ENCODE measurements at regions not wholly inside any gene's neighbourhood (a gene's known extent, or its start where the extent isn't known, plus 50 kb on each side); places are given as distances from the start of the nearest gene placed in this dataset.

DNA sequence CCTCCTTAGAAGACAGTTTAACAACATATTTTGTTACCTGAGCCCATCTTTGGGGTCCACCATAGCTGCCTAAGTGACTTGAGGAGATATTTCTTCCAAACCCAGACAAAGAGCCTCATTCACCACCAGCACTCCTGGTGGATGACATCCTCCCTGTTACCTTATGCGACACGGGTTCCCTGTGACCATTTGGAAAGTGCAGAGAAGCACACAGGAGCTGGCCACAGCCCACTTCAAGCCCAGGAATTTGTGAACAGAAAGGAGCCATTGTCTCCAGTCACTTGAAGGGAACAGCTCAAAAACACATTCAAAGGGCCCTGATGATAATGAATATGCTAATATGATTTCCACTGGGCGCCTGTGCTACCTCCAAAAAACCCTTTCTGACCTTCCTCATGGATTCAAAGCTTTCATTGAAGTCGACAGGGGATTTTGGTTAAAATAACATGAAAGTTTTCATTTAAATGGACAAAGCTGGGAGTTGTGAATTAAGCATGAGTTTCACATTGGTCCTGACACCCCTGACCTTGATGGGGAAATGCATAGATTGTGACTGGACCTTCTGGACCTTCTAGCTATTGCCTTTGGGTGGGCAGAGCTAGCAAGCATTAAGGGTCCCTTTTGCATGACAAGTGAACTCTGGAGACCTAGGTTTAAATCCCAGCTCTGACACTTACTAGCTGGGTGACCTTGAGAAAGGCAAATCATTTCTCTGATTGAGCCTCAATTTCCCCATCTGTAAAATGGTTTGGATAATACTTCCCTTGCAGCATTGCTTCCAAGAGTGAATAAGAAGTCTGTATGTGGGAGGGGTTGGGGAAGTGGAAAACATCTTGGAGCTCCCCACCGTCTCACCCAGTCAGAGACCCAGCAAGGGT, 83.3 kb upstream of the SIRPA start (continued):
- TF ChIP-seq, protein P1, sequence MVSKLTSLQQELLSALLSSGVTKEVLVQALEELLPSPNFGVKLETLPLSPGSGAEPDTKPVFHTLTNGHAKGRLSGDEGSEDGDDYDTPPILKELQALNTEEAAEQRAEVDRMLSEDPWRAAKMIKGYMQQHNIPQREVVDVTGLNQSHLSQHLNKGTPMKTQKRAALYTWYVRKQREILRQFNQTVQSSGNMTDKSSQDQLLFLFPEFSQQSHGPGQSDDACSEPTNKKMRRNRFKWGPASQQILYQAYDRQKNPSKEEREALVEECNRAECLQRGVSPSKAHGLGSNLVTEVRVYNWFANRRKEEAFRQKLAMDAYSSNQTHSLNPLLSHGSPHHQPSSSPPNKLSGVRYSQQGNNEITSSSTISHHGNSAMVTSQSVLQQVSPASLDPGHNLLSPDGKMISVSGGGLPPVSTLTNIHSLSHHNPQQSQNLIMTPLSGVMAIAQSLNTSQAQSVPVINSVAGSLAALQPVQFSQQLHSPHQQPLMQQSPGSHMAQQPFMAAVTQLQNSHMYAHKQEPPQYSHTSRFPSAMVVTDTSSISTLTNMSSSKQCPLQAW (CRISPR knock-in tag; IDR thresholded peaks at IDR 0.05) = no peak
- TF ChIP-seq HHEX (CRISPR knock-in tag; IDR thresholded peaks at IDR 0.05) = no peak
- no peak for TF ChIP-seq ZSCAN29 (CRISPR knock-in tag; conservative IDR thresholded peaks at IDR 0.05)
- TF ChIP-seq, protein P2, sequence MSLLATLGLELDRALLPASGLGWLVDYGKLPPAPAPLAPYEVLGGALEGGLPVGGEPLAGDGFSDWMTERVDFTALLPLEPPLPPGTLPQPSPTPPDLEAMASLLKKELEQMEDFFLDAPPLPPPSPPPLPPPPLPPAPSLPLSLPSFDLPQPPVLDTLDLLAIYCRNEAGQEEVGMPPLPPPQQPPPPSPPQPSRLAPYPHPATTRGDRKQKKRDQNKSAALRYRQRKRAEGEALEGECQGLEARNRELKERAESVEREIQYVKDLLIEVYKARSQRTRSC (CRISPR knock-in tag; IDR thresholded peaks at IDR 0.05; ENCODE audit: low read depth) = no peak
- TF ChIP-seq, protein P3, sequence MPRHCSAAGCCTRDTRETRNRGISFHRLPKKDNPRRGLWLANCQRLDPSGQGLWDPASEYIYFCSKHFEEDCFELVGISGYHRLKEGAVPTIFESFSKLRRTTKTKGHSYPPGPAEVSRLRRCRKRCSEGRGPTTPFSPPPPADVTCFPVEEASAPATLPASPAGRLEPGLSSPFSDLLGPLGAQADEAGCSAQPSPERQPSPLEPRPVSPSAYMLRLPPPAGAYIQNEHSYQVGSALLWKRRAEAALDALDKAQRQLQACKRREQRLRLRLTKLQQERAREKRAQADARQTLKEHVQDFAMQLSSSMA (CRISPR knock-in tag; IDR thresholded peaks at IDR 0.05) = no peak
- TF ChIP-seq ZNF281 (CRISPR knock-in tag; IDR thresholded peaks at IDR 0.05; ENCODE audit: borderline replicate concordance) = peak; percentile 20; the same call in 1 of the 2 replicates
- TF ChIP-seq ZNF275 (CRISPR knock-in tag; IDR thresholded peaks at IDR 0.05; ENCODE audit: borderline replicate concordance) = no peak
- TF ChIP-seq RELA (CRISPR knock-in tag; IDR thresholded peaks at IDR 0.05) = no peak
- no peak for TF ChIP-seq HMG20A (CRISPR knock-in tag; IDR thresholded peaks at IDR 0.05; ENCODE audit: borderline replicate concordance)
- no peak for TF ChIP-seq STAG1 (CRISPR knock-in tag; IDR thresholded peaks at IDR 0.05)
- TF ChIP-seq SP140L (CRISPR knock-in tag; IDR thresholded peaks at IDR 0.05; ENCODE audit: borderline replicate concordance) = no peak
- no peak for TF ChIP-seq TOE1 (CRISPR knock-in tag; IDR thresholded peaks at IDR 0.05)
- TF ChIP-seq ZNF556 (CRISPR knock-in tag; IDR thresholded peaks at IDR 0.05; ENCODE audit: borderline replicate concordance) = no peak
- 0 out of 2 replicates have a peak, but pooled peaks have one; percentile 47 for TF ChIP-seq ZKSCAN8 (CRISPR knock-in tag; IDR thresholded peaks at IDR 0.05; ENCODE audit: borderline replicate concordance)
- no peak for TF ChIP-seq HNRNPH1 (optimal IDR thresholded peaks at IDR 0.05; ENCODE audit: low read depth, low read length)
- peak; percentile 36; the same call in 1 of the 2 replicates for TF ChIP-seq TAF1 (CRISPR knock-in tag; IDR thresholded peaks at IDR 0.05)
- TF ChIP-seq, protein P4, sequence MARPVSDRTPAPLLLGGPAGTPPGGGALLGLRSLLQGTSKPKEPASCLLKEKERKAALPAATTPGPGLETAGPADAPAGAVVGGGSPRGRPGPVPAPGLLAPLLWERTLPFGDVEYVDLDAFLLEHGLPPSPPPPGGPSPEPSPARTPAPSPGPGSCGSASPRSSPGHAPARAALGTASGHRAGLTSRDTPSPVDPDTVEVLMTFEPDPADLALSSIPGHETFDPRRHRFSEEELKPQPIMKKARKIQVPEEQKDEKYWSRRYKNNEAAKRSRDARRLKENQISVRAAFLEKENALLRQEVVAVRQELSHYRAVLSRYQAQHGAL (CRISPR knock-in tag; IDR thresholded peaks at IDR 0.05; ENCODE audit: not compliant biosample characterization) = no peak
- TF ChIP-seq ZNF337 (CRISPR knock-in tag; IDR thresholded peaks at IDR 0.05; ENCODE audit: borderline replicate concordance, low read depth) = no peak
- TF ChIP-seq SMYD3 (CRISPR knock-in tag; IDR thresholded peaks at IDR 0.05) = no peak
- TF ChIP-seq ZFY (CRISPR knock-in tag; IDR thresholded peaks at IDR 0.05) = no peak
- TF ChIP-seq ZNF577 (CRISPR knock-in tag; IDR thresholded peaks at IDR 0.05; ENCODE audit: borderline replicate concordance, low read depth) = no peak

All from HepG2 (cell line).